ENCODE measurements at regions not wholly inside any gene's neighbourhood (a gene's known extent, or its start where the extent isn't known, plus 50 kb on each side); places are given as distances from the start of the nearest gene placed in this dataset.

DNA sequence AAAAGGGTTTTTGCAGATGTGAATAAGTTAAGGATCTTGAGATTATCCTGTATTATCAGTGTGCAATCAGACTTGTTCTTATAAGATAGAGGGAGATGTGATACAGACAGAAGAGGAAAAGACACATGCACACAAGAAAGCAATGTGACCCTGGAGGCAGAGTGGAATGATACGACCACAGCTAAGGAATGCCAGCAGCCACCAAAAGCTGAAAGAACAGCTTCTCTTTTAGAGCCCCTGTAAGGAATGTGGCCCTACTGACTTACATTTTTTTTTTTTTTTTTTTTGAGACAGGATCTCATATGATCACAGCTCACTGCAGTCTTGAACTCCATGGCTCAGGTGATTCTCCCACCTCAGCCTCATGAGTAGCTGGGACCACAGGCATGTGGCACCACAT is 62.3 kb upstream of the CNTNAP4 start:
- FAIRE-seq = no peak
- peak in 1 of 5 donors; percentile 1 for DNase-seq
- Histone ChIP-seq H3K27ac (ENCODE audit: low read depth in 2 of 2, low read length in 2 of 2) (no peak overlapping the region), H3K36me3 (ENCODE audit: control insufficient read depth in 2 of 3, insufficient read depth in 3 of 3, low read length in 3 of 3) (no peaks in the 10 kb centered on the region), H3K4me3 (ENCODE audit: low read length in 3 of 3) (no peak overlapping the region), H3K9me3 (ENCODE audit: control insufficient read depth in 2 of 3, insufficient read depth in 1 of 3, low read length in 3 of 3) (no peaks in the 10 kb centered on the region), H3K9ac (ENCODE audit: low read length in 3 of 3) (no peak overlapping the region), H3K4me1 (ENCODE audit: control insufficient read depth in 2 of 3, insufficient read depth in 2 of 3, low read depth in 1 of 3, low read length in 3 of 3) (no peaks in the 10 kb centered on the region), H3K27me3 (ENCODE audit: control insufficient read depth, insufficient read depth, low read length) (no peaks in the 10 kb centered on the region)
- TF ChIP-seq, protein P1, sequence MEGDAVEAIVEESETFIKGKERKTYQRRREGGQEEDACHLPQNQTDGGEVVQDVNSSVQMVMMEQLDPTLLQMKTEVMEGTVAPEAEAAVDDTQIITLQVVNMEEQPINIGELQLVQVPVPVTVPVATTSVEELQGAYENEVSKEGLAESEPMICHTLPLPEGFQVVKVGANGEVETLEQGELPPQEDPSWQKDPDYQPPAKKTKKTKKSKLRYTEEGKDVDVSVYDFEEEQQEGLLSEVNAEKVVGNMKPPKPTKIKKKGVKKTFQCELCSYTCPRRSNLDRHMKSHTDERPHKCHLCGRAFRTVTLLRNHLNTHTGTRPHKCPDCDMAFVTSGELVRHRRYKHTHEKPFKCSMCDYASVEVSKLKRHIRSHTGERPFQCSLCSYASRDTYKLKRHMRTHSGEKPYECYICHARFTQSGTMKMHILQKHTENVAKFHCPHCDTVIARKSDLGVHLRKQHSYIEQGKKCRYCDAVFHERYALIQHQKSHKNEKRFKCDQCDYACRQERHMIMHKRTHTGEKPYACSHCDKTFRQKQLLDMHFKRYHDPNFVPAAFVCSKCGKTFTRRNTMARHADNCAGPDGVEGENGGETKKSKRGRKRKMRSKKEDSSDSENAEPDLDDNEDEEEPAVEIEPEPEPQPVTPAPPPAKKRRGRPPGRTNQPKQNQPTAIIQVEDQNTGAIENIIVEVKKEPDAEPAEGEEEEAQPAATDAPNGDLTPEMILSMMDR (IDR thresholded peaks at IDR 0.05; ENCODE audit: borderline replicate concordance, extremely low read depth, insufficient read depth) = no peak
- intact Hi-C loops (cut with DNase I) = no loop called here

GRCh38 chr16:76222087-76222486 is 55.1 kb upstream of the CNTNAP4 start:
- intact Hi-C loops (cut with DNase I) = no loop called here
- FAIRE-seq (no peak), DNase-seq (no peak)
- TF ChIP-seq, protein P1 (IDR thresholded peaks at IDR 0.05; ENCODE audit: borderline replicate concordance, extremely low read depth, insufficient read depth) = no peak
- Histone ChIP-seq H3K36me3 (ENCODE audit: control insufficient read depth in 2 of 3, insufficient read depth in 3 of 3, low read length in 3 of 3) (no peaks in the 10 kb centered on the region), H3K27ac (ENCODE audit: low read depth in 2 of 2, low read length in 2 of 2) (no peak overlapping the region), H3K27me3 (ENCODE audit: control insufficient read depth, insufficient read depth, low read length) (no peaks in the 10 kb centered on the region), H3K9me3 (ENCODE audit: control insufficient read depth in 2 of 3, insufficient read depth in 1 of 3, low read length in 3 of 3) (no peaks in the 10 kb centered on the region), H3K4me3 (ENCODE audit: low read length in 3 of 3) (no peak overlapping the region), H3K9ac (ENCODE audit: low read length in 3 of 3) (no peak overlapping the region), H3K4me1 (ENCODE audit: control insufficient read depth in 2 of 3, insufficient read depth in 2 of 3, low read depth in 1 of 3, low read length in 3 of 3) (no peaks in the 10 kb centered on the region)

DNA sequence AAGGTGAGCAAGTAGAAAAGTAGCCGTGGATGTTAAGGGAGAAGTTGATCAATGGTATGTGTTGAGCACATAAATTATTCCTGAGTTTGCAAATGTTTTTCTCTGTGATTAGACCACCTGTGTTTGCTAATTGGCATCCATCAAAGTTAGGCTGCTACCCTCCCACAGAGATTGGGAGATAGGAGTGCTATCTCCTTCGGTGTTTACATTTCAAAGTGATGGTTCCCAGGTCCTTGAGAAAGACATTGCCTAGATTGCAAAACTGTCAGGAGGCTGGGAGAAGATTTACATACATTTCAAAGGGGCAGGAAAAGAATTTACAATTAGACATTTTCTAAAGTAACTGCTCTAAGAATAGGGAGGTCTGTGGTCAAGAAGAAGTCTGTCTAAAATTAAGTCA is 54.3 kb upstream of the CNTNAP4 start:
- no peaks in the 10 kb centered on the region for H3K36me3 ChIP-seq (ENCODE audit: control insufficient read depth in 2 of 3, insufficient read depth in 3 of 3, low read length in 3 of 3)
- no peak overlapping the region for H3K9ac ChIP-seq (ENCODE audit: low read length in 3 of 3)
- TF ChIP-seq, protein P1 (IDR thresholded peaks at IDR 0.05; ENCODE audit: borderline replicate concordance, extremely low read depth, insufficient read depth) = no peak
- DNase-seq (no peak), FAIRE-seq (no peak)
- no peaks in the 10 kb centered on the region for H3K4me1 ChIP-seq (ENCODE audit: control insufficient read depth in 2 of 3, insufficient read depth in 2 of 3, low read depth in 1 of 3, low read length in 3 of 3)
- no peak overlapping the region for H3K27ac ChIP-seq (ENCODE audit: low read depth in 2 of 2, low read length in 2 of 2)
- intact Hi-C loops (cut with DNase I) = no loop called here
- no peaks in the 10 kb centered on the region for H3K9me3 ChIP-seq (ENCODE audit: control insufficient read depth in 2 of 3, insufficient read depth in 1 of 3, low read length in 3 of 3)
- H3K27me3 ChIP-seq (ENCODE audit: control insufficient read depth, insufficient read depth, low read length) = no peaks in the 10 kb centered on the region
- H3K4me3 ChIP-seq (ENCODE audit: low read length in 3 of 3) = no peak overlapping the region

DNA sequence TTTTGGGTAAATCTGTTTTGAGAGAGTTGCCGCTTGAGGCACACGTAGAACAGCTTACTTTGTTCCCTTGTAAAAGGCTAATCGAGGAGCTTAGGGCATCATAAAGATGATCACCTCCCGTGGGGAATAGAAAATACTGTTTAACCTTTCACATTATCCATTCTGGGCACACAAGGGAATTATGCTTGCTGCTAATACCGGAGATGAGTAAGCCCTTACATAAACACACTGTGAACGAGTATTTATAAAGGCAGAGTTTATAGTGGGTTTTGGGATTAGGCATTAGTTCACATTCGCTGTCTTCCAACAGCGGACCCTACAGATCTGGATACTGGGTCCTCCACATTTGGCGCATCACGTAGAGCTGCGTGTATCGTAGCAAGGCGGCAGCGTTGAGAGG is 51.2 kb upstream of the CNTNAP4 start:
- no peaks in the 10 kb centered on the region for H3K36me3 ChIP-seq (ENCODE audit: control insufficient read depth in 2 of 3, insufficient read depth in 3 of 3, low read length in 3 of 3)
- DNase-seq (peak in 1 of 5 donors; percentile 13), FAIRE-seq (no peak)
- intact Hi-C loops (cut with DNase I) = no loop called here
- no peak overlapping the region for H3K9ac ChIP-seq (ENCODE audit: low read length in 3 of 3)
- no peak overlapping the region for H3K27ac ChIP-seq (ENCODE audit: low read depth in 2 of 2, low read length in 2 of 2)
- H3K4me3 ChIP-seq (ENCODE audit: low read length in 3 of 3) = no peak overlapping the region
- no peaks in the 10 kb centered on the region for H3K27me3 ChIP-seq (ENCODE audit: control insufficient read depth, insufficient read depth, low read length)
- H3K9me3 ChIP-seq (ENCODE audit: control insufficient read depth in 2 of 3, insufficient read depth in 1 of 3, low read length in 3 of 3) = no peaks in the 10 kb centered on the region
- TF ChIP-seq, protein P1 (IDR thresholded peaks at IDR 0.05; ENCODE audit: borderline replicate concordance, extremely low read depth, insufficient read depth) = no peak
- H3K4me1 ChIP-seq (ENCODE audit: control insufficient read depth in 2 of 3, insufficient read depth in 2 of 3, low read depth in 1 of 3, low read length in 3 of 3) = no peaks in the 10 kb centered on the region

Data from kidney (tissue), 13 donors.